Middle frontal gyrus (tissue), 1 donor: ENCODE measurements at regions not wholly inside any gene's neighbourhood (a gene's known extent, or its start where the extent isn't known, plus 50 kb on each side); places are given as distances from the start of the nearest gene placed in this dataset.

Experiments used
- DNase-seq: peaks from one replicate; pipeline ENCODE4 v3.0.0-alpha.2; 2015; ENCODE audit warnings: low spot score; ENCODE audit errors: extremely low spot score

GRCh38 chr3:117126460-117126859 lies 416.9 kb downstream of the TUSC7 start:
- DNase-seq, result no peak

GRCh38 chr3:117126946-117127546 lies 417.5 kb downstream of the TUSC7 start:
- no peak for DNase-seq

GRCh38 chr3:117128133-117128532 lies 418.6 kb downstream of the TUSC7 start:
- DNase-seq, result no peak

- no peak for DNase-seq
Measured at GRCh38 chr3:117128872-117129271, 419.3 kb downstream of the TUSC7 start.

GRCh38 chr3:117129516-117129915 lies 419.9 kb downstream of the TUSC7 start:
- no peak for DNase-seq

- no peak for DNase-seq
Measured at GRCh38 chr3:117130222-117130621, 420.6 kb downstream of the TUSC7 start.

GRCh38 chr3:117131259-117131658 lies 421.7 kb downstream of the TUSC7 start:
- no peak for DNase-seq

- no peak for DNase-seq
Measured at GRCh38 chr3:117133066-117133465, 423.5 kb downstream of the TUSC7 start.

GRCh38 chr3:117135207-117135606 lies 425.6 kb downstream of the TUSC7 start:
- no peak for DNase-seq

- DNase-seq, result no peak
Measured at GRCh38 chr3:117136003-117136402, 426.4 kb downstream of the TUSC7 start.

GRCh38 chr3:117137065-117137464 lies 427.5 kb downstream of the TUSC7 start:
- no peak for DNase-seq

- DNase-seq, result no peak
Measured at GRCh38 chr3:117139681-117140080, 430.1 kb downstream of the TUSC7 start.

- no peak for DNase-seq
Measured at GRCh38 chr3:117141812-117142211, 432.2 kb downstream of the TUSC7 start.

GRCh38 chr3:117144853-117145252 lies 435.3 kb downstream of the TUSC7 start:
- peak; percentile 15 for DNase-seq

- DNase-seq, result no peak
Measured at GRCh38 chr3:117145677-117146076, 436.1 kb downstream of the TUSC7 start.

GRCh38 chr3:117146571-117146970 lies 437.0 kb downstream of the TUSC7 start:
- no peak for DNase-seq

- no peak for DNase-seq
Measured at GRCh38 chr3:117149584-117149983, 440.0 kb downstream of the TUSC7 start.

- DNase-seq, result no peak
Measured at GRCh38 chr3:117150628-117151027, 441.0 kb downstream of the TUSC7 start.

- no peak for DNase-seq
Measured at GRCh38 chr3:117160176-117160575, 450.6 kb downstream of the TUSC7 start.

GRCh38 chr3:117161816-117162215 lies 452.2 kb downstream of the TUSC7 start:
- no peak for DNase-seq

GRCh38 chr3:117165176-117165575 lies 455.6 kb downstream of the TUSC7 start:
- DNase-seq, result no peak

GRCh38 chr3:117165601-117166051 lies 456.0 kb downstream of the TUSC7 start:
- no peak for DNase-seq

- DNase-seq, result no peak
Measured at GRCh38 chr3:117168896-117169295, 459.3 kb downstream of the TUSC7 start.

GRCh38 chr3:117170094-117170493 lies 460.5 kb downstream of the TUSC7 start:
- DNase-seq, result no peak
